ENCODE measurements at regions not wholly inside any gene's neighbourhood (a gene's known extent, or its start where the extent isn't known, plus 50 kb on each side); places are given as distances from the start of the nearest gene placed in this dataset.

DNA sequence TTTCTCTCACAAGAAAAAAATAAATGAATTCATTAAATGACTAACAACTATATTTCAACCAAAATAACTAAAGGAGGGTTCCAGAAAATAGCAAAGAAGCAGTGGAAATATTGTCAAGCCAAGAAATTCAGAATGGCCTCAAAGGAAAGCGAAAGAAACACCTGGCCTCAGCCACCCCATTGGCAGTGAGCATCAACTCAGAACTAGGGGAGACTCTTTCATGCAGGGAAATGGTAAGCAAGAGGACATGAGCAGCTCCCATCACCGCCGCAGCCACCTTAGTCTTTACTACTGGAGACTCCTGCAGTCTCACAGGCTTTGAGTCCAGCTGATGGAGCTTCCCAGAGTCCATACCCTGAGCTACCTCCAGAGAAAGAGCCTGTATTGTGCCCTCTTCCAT lies 343.9 kb upstream of the GRAMD2B start:
- no peaks in the 10 kb centered on the region for H3K36me3 ChIP-seq (ENCODE audit: control insufficient read depth, insufficient read depth, low read length)
- H3K9me3 ChIP-seq (ENCODE audit: control insufficient read depth, low read length) = no peaks in the 10 kb centered on the region
- H3K4me3 ChIP-seq (ENCODE audit: extremely low read depth, insufficient read depth, low read length, poor library complexity, severe bottlenecking) = no peak overlapping the region
- 59 to 67% methylated on average over 3 of the region's 3 CpGs for WGBS, 2 experiments (ENCODE audit: insufficient coverage in 2 of 2)
- H3K4me1 ChIP-seq (ENCODE audit: control insufficient read depth, insufficient read depth, low read length, poor library complexity, severe bottlenecking) = no peaks in the 10 kb centered on the region
- no peak overlapping the region for H3K27ac ChIP-seq (ENCODE audit: low read depth, low read length, severe bottlenecking)

DNA sequence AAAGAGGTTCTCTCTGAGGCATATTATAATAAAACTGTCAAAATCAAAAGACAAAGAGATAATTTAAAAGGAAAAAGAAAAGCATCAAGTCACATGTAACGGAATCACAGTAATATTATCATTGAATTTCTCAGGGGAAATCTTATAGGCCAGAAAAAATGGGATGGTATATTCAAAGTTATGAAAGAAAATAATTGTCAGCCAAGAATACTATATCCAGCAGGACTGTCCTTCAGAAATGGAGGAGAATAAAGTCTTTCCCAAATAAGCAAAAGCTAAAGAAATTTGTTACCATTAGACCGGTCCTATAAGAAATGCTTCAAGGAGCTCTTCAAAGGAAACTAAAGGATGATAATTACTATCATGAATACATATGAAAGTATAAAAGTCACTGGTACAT lies 342.0 kb upstream of the GRAMD2B start:
- Histone ChIP-seq H3K36me3 (ENCODE audit: control insufficient read depth, insufficient read depth, low read length) (no peaks in the 10 kb centered on the region), H3K9me3 (ENCODE audit: control insufficient read depth, low read length) (peaks cover 12% of the 10 kb centered on the region), H3K4me1 (ENCODE audit: control insufficient read depth, insufficient read depth, low read length, poor library complexity, severe bottlenecking) (no peaks in the 10 kb centered on the region), H3K4me3 (ENCODE audit: extremely low read depth, insufficient read depth, low read length, poor library complexity, severe bottlenecking) (no peak overlapping the region), H3K27ac (ENCODE audit: low read depth, low read length, severe bottlenecking) (no peak overlapping the region)
- WGBS, 2 experiments (ENCODE audit: insufficient coverage in 2 of 2) = no CpG with 5 or more reads among the region's 2 CpGs

DNA sequence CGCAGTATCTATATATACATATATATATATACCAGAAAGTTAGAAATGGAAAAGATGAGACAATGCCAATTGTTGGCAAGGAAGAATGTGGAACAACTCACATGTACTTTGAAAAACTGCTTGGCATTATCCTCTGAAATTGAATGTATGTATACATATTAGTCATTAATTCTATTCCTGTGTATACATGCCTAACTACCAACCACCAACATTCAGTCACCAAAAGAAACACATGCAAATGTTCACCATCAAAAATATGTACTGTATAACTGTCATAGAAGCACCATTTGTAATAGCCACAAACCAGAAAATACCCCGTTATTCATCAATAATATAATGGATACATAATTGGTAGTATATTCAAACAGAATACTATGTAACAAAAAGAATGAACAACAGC lies 330.2 kb upstream of the GRAMD2B start:
- WGBS, 2 experiments (ENCODE audit: insufficient coverage in 2 of 2) = no CpG with 5 or more reads among the region's 2 CpGs
- Histone ChIP-seq H3K4me3 (ENCODE audit: extremely low read depth, insufficient read depth, low read length, poor library complexity, severe bottlenecking) (no peak overlapping the region), H3K4me1 (ENCODE audit: control insufficient read depth, insufficient read depth, low read length, poor library complexity, severe bottlenecking) (no peaks in the 10 kb centered on the region), H3K27ac (ENCODE audit: low read depth, low read length, severe bottlenecking) (no peak overlapping the region), H3K9me3 (ENCODE audit: control insufficient read depth, low read length) (no peaks in the 10 kb centered on the region), H3K36me3 (ENCODE audit: control insufficient read depth, insufficient read depth, low read length) (no peaks in the 10 kb centered on the region)

DNA sequence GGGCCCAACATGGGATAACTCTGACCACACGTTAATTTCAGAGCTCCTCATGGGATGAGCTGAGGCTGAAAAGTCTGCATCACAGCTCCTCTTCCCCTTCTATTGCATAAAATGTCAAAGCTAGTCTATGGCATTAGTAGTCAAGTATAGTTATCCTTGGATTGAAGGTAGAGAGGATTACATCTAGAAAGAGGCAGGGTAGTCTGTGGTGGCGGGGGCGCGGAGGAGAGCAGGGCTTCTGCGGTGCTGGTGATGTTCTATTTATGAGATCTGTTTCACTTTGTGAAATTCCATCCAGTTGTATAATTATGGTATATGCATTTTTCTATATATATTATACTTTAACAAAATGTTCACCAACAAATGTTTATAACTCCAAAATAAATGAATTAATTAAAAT lies 329.5 kb upstream of the GRAMD2B start:
- Histone ChIP-seq H3K36me3 (ENCODE audit: control insufficient read depth, insufficient read depth, low read length) (no peaks in the 10 kb centered on the region), H3K4me3 (ENCODE audit: extremely low read depth, insufficient read depth, low read length, poor library complexity, severe bottlenecking) (no peak overlapping the region), H3K9me3 (ENCODE audit: control insufficient read depth, low read length) (no peaks in the 10 kb centered on the region), H3K27ac (ENCODE audit: low read depth, low read length, severe bottlenecking) (no peak overlapping the region), H3K4me1 (ENCODE audit: control insufficient read depth, insufficient read depth, low read length, poor library complexity, severe bottlenecking) (no peaks in the 10 kb centered on the region)
- 71% methylated on average over 1 of the region's 5 CpGs; no CpG with 5 or more reads in 1 of the 2 experiments for WGBS, 2 experiments (ENCODE audit: insufficient coverage in 2 of 2)

DNA sequence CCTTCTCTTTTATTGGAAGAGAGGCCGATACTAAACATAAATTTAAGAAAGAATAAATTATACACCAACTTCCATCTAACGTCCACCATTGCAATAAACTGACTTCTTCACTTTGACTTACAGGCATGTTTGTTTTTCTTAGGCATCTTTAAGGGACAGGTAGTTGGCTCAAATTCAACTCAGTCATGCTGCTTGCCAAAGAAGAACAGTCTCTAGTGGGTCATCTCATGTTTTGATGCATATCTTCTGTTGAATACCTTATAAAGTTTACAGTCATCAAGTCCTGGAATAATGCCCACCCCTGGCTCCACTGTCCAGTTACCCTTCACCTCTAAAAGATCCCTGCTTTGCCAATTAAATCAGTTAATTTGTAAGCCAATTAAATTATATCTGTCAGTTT lies 328.2 kb upstream of the GRAMD2B start:
- H3K9me3 ChIP-seq (ENCODE audit: control insufficient read depth, low read length) = no peaks in the 10 kb centered on the region
- H3K36me3 ChIP-seq (ENCODE audit: control insufficient read depth, insufficient read depth, low read length) = no peaks in the 10 kb centered on the region
- no CpG with 5 or more reads among the region's 2 CpGs for WGBS, 2 experiments (ENCODE audit: insufficient coverage in 2 of 2)
- H3K4me3 ChIP-seq (ENCODE audit: extremely low read depth, insufficient read depth, low read length, poor library complexity, severe bottlenecking) = no peak overlapping the region
- H3K4me1 ChIP-seq (ENCODE audit: control insufficient read depth, insufficient read depth, low read length, poor library complexity, severe bottlenecking) = peaks cover 4% of the 10 kb centered on the region
- no peak overlapping the region for H3K27ac ChIP-seq (ENCODE audit: low read depth, low read length, severe bottlenecking)

DNA sequence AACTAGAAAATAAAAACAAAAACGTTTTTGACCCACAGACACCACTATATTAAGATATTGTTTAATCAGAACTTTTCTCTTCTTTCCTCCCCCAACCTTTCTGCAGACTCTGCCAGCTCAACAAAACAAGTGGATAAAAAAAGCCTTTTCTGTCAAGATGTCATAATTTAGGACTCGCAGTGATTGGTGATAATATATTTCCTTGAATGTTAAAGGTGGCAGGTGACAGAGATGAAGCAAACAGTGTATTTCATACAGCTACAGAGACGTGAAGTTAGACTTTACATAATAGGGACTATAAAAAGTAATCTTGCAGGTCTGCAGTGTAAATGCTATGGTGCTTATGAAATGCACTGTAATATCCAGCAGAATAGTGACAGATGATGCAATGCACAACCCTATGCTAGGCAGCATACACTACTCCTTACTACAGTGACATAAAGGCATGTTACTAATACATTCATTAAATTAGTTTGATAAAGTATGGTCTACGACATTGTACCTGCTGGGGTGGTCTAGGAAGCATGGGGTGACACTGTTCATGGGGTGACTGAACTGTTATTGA lies 326.7 kb upstream of the GRAMD2B start:
- Histone ChIP-seq H3K4me3 (ENCODE audit: extremely low read depth, insufficient read depth, low read length, poor library complexity, severe bottlenecking) (no peak overlapping the region), H3K4me1 (ENCODE audit: control insufficient read depth, insufficient read depth, low read length, poor library complexity, severe bottlenecking) (peaks cover 4% of the 10 kb centered on the region), H3K36me3 (ENCODE audit: control insufficient read depth, insufficient read depth, low read length) (no peaks in the 10 kb centered on the region), H3K9me3 (ENCODE audit: control insufficient read depth, low read length) (no peaks in the 10 kb centered on the region), H3K27ac (ENCODE audit: low read depth, low read length, severe bottlenecking) (no peak overlapping the region)
- 83 to 100% methylated on average over 2 of the region's 4 CpGs for WGBS, 2 experiments (ENCODE audit: insufficient coverage in 2 of 2)

DNA sequence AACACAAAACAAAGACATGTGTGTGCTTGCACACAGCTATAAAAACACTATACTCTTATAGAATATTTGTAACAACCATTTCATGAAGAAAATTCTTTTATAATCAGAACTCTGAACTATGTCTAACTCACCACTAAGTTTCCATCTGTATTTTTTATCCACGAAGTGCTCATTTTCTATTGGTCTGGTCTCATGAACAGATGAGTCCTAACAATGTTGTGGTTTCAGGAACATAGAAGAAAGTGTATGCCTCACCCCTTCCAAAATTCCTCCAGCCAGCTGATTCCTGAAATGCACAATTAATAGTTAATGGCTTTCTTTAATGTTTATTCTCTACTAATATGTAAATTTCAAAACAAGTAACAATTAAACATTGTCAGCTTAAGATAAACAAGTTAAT lies 325.3 kb upstream of the GRAMD2B start:
- H3K36me3 ChIP-seq (ENCODE audit: control insufficient read depth, insufficient read depth, low read length) = no peaks in the 10 kb centered on the region
- no peak overlapping the region for H3K27ac ChIP-seq (ENCODE audit: low read depth, low read length, severe bottlenecking)
- H3K4me3 ChIP-seq (ENCODE audit: extremely low read depth, insufficient read depth, low read length, poor library complexity, severe bottlenecking) = no peak overlapping the region
- peaks cover 4% of the 10 kb centered on the region for H3K4me1 ChIP-seq (ENCODE audit: control insufficient read depth, insufficient read depth, low read length, poor library complexity, severe bottlenecking)
- 83% methylated on average over 1 of the region's 1 CpG; no CpG with 5 or more reads in 1 of the 2 experiments for WGBS, 2 experiments (ENCODE audit: insufficient coverage in 2 of 2)
- H3K9me3 ChIP-seq (ENCODE audit: control insufficient read depth, low read length) = no peaks in the 10 kb centered on the region

DNA sequence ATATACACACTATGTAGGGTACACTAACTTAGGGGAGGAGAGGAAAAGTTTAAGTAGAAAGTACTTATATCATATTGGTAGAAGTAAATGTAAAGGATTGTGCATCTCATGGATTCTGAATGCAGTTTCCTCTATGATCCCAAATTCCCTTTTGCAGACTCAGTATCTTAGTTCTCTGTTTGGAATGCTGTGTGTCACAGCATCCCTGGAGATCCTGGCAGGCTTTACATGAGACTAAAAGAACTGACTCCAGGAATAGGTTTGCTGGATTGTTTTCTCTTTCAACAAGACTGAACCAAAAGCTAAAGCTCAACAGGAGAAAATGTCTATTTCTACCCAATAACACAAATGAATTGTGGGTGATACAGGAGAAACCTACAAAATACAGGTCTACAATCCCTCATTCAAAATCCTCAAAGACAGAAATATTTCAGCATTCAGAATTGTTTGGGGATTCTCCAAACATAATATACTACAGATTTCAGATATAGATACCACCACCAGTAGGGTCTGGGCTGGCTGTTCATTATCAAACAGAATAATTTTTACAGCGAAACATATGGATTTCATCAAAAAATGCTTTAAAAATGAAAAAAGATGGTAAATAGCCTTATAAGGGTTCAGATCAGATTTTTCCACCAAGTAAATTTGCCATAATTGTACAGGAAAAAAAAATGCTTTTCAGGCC lies 324.7 kb upstream of the GRAMD2B start:
- no CpG with 5 or more reads among the region's 1 CpG for WGBS, 2 experiments (ENCODE audit: insufficient coverage in 2 of 2)
- Histone ChIP-seq H3K27ac (ENCODE audit: low read depth, low read length, severe bottlenecking) (no peak overlapping the region), H3K4me1 (ENCODE audit: control insufficient read depth, insufficient read depth, low read length, poor library complexity, severe bottlenecking) (peaks cover 4% of the 10 kb centered on the region), H3K4me3 (ENCODE audit: extremely low read depth, insufficient read depth, low read length, poor library complexity, severe bottlenecking) (no peak overlapping the region), H3K36me3 (ENCODE audit: control insufficient read depth, insufficient read depth, low read length) (no peaks in the 10 kb centered on the region), H3K9me3 (ENCODE audit: control insufficient read depth, low read length) (no peaks in the 10 kb centered on the region)

DNA sequence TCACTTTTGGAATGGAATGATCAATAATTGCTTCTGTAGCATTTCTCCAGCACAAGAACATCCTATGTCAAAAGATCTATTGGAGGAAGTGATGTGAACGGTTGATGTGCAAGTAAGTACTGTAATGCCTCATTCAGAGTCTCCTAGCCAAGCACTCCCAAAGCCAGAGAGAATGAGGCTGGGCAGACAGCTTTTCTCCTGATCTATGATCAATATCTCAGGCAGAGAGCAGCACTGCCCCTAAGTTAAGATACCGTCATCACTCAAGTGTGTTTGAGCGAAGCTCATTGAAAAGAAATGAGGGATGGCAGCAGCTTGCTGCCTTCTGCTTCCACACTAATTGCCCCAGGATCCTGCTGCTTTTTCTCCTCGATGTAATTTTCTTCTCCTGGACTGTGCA lies 324.1 kb upstream of the GRAMD2B start:
- Histone ChIP-seq H3K4me1 (ENCODE audit: control insufficient read depth, insufficient read depth, low read length, poor library complexity, severe bottlenecking) (peaks cover 4% of the 10 kb centered on the region), H3K27ac (ENCODE audit: low read depth, low read length, severe bottlenecking) (no peak overlapping the region), H3K9me3 (ENCODE audit: control insufficient read depth, low read length) (no peaks in the 10 kb centered on the region), H3K4me3 (ENCODE audit: extremely low read depth, insufficient read depth, low read length, poor library complexity, severe bottlenecking) (no peak overlapping the region), H3K36me3 (ENCODE audit: control insufficient read depth, insufficient read depth, low read length) (no peaks in the 10 kb centered on the region)
- 72 to 80% methylated on average over 2 to 3 of the region's 4 CpGs for WGBS, 2 experiments (ENCODE audit: insufficient coverage in 2 of 2)

DNA sequence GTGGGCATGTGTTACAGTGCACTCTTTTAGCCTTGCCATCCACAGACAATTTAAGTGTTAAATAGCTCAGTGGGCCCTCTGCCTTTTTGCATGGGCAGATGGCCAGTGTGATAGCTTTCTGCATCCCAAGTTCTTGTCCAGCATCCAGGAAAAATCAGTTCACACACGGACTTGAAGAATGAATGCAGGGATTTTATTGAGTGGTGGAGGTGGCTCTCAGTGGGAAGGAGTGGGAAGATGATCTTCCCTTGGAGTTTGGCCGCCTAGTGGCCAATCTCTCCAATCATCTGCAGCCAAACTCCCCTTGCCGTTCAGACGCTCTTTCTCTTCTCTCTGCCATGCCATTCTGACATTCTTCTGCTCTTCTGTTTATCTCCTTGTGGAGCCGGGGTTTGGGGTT lies 322.4 kb upstream of the GRAMD2B start:
- Histone ChIP-seq H3K9me3 (ENCODE audit: control insufficient read depth, low read length) (no peaks in the 10 kb centered on the region), H3K4me1 (ENCODE audit: control insufficient read depth, insufficient read depth, low read length, poor library complexity, severe bottlenecking) (peaks cover 4% of the 10 kb centered on the region), H3K4me3 (ENCODE audit: extremely low read depth, insufficient read depth, low read length, poor library complexity, severe bottlenecking) (no peak overlapping the region), H3K27ac (ENCODE audit: low read depth, low read length, severe bottlenecking) (no peak overlapping the region), H3K36me3 (ENCODE audit: control insufficient read depth, insufficient read depth, low read length) (no peaks in the 10 kb centered on the region)
- WGBS, 2 experiments (ENCODE audit: insufficient coverage in 2 of 2) = 38 to 60% methylated on average over 1 to 3 of the region's 5 CpGs

DNA sequence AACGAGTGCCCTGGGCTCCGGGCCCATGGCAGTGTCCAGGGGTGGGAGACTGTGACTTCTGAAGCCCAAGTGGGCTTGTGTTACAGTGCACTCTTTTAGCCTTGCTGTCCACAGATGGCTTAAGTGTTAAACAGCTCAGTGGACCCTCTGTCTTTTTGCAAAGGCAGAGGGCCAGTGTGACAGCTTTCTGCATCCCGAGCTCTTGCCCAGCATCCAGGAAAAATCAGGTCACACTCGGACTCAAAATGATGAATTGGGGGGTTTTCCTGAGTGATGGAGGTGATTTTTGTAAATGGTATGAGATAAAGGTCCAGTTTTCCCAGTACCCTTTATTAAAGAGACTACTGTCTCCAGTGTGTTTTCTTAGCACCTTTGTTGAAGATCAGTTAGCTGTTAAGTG lies 321.3 kb upstream of the GRAMD2B start:
- no peaks in the 10 kb centered on the region for H3K36me3 ChIP-seq (ENCODE audit: control insufficient read depth, insufficient read depth, low read length)

More for the DNA sequence above, 321.3 kb upstream of the GRAMD2B start:
- no peak overlapping the region for H3K27ac ChIP-seq (ENCODE audit: low read depth, low read length, severe bottlenecking)
- H3K4me1 ChIP-seq (ENCODE audit: control insufficient read depth, insufficient read depth, low read length, poor library complexity, severe bottlenecking) = peaks cover 4% of the 10 kb centered on the region
- no peak overlapping the region for H3K4me3 ChIP-seq (ENCODE audit: extremely low read depth, insufficient read depth, low read length, poor library complexity, severe bottlenecking)
- 78 to 100% methylated on average over 4 of the region's 4 CpGs for WGBS, 2 experiments (ENCODE audit: insufficient coverage in 2 of 2)
- H3K9me3 ChIP-seq (ENCODE audit: control insufficient read depth, low read length) = no peaks in the 10 kb centered on the region

Measured in mesodermal cell (in vitro differentiated cells).